HG03175 (cell line): ENCODE measurements at regions not wholly inside any gene's neighbourhood (a gene's known extent, or its start where the extent isn't known, plus 50 kb on each side); places are given as distances from the start of the nearest gene placed in this dataset.

Experiments
- ATAC-seq: cut with Tn5 transposase; IDR thresholded peaks from one replicate; pipeline ENCODE4 v1.9.1; 2021; ENCODE audit warnings: mild to moderate bottlenecking, moderate library complexity; ENCODE audit not compliant: unreplicated experiment

- no peak for ATAC-seq
Measured at GRCh38 chr18:34159691-34160185, 65.0 kb downstream of the NOL4 start.

DNA sequence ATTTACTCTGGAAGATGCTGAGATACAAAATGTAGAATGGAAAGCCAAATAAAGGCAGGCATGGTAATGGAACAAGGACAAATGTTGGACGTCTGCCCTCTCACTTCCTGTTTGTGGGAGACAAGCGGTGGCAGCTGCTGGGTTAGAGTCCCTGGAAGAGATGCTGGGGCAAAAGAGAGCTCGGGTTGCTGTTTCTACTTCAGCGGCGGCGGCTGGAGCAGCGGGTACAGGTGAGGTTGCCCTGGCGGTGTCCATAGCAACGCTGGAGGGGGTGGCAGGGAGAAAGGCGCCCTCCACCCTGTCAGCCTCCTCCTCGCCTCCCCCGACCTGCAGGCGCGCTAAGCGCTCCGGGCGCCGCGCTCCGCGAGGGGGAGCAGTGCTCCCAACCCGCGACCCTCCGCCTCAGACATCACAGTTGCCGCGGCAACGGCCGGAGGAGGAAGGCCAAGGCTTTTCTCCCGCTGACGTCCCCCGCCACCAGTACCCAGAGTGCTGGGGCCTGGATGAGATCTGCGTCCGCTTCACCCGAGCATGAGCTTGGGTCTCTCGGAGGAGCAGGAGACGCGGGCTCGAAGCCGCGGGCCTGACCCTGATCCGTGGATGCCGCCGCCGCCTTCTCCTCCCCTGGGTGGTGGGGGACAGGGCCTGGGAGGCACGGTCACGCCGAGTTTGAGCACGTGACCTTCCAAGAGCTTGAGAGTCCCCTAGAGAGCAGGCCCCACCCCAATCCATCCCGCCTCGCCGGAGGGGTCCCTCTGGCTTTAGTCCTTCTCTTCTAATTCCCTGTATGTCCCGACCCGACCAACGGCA is 65.6 kb downstream of the NOL4 start:
- no peak for ATAC-seq

DNA sequence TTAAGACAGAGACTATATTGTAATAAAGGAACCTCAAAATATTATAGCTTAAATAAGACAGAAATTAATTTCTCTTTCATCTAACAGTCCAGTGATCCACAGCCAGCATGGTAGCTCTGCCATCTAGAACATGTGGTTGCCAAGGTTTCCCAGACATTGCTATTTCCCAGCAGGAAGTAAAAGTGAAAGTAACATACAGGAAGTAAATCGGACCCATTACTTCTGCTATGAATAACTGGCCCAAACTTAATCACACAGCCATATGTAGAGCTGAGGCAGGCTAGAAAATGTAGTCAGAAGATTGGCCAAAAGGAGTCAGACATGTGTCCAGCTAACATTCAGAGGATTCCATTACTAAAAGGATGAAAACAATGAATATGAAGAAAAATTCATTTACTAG is 71.0 kb downstream of the NOL4 start:
- ATAC-seq: peak; percentile 77

DNA sequence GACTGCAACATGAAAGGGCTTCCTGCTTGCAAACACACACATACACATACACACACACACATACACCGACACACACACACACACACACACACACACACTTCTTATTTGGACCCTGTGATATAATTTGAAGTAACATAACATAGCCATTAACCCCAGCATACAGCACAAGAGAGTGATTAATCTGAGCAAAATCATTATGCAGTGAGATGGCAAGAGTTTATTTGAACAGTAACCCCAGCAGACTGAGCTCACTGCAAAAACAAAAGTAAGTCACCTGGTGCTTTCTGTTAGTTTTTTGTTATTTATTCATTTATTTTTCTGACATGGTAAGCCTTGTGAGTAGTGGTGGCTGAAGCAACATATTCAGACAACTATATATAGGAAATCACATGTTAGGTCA is 93.7 kb downstream of the NOL4 start:
- ATAC-seq: no peak

DNA sequence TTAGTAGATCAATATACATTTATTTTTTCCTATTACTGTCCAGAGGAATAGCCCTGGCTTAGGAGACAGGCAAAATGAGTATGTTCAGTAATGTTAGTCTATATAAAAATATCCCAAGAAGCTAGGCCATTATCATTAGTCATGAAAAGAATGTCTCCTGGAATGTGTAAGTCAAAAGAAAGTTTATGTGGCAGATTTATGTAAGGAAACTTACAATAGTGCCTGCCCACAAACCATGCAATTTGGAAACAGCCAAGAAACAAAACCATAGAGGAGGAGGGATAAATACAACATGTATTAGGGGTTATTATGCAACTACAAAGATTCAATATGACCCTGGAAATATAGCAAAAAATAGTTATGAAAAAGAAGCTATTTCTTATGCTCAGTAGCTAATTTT is 96.3 kb downstream of the NOL4 start:
- no peak for ATAC-seq

DNA sequence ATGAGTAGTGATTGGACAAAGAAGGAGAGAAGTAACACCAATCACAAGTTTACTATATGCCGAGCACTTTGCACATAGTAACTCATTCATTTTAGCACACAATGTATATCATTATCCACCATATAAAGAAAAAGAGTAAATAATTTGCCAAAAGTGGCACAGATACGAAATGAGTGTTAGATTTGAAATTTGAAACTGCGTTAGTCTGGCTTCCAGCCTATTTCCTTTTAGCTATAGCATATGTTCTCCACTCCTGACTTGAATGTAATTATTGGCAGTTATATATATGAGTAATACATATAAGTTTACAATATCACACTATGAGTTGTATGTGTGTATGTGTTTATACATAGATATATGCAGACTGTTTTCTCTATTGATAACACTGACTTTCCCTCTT is 98.6 kb downstream of the NOL4 start:
- no peak for ATAC-seq

- peak; percentile 97 for ATAC-seq
Measured at GRCh38 chr18:34122724-34123334, 101.9 kb downstream of the NOL4 start.

DNA sequence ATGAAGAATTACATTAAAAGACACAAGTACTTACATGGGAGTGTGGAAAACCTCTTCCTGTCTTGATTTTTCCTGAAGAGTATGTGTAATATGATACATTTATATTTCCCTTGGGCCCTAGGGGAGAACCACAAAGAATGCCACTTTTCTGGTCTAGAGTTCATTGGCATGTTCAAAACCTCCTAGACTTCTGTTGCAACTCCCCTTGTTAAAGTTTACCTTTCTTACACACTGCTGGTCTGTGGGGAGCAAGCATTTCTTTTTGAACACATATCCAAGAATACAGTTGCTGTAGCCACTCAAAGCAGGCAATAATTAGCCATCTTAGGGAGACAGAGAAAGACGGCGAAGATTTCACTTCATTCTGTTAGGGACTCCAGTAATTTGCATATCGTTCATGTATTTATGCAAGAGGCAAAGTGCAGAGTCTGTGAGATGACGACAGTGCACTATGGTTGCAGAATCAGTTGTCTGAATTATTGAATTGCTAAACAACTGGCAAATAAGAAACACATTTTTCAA is 103.5 kb downstream of the NOL4 start:
- no peak for ATAC-seq

DNA sequence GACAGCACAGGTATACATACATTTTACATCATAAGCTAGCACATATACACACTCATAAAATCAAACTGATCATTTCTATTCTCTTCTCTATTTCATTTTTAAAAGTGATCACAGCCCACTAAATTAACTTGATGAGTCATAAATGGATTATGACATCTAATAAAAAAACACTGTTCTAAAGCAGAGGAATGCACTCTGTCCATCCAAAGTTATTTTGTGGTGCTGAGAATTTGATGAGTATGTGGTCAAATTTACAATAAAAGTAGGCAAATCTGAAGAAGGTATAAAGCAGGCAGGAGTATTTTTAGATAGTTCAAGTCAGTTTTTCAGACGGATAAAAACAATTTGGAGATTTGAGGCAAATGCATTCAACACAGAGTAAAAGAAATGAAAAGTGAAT is 104.4 kb downstream of the NOL4 start:
- ATAC-seq: no peak

GRCh38 chr18:34117319-34117718 is 107.4 kb downstream of the NOL4 start:
- ATAC-seq: no peak

- no peak for ATAC-seq
Measured at GRCh38 chr18:34115409-34116081, 109.2 kb downstream of the NOL4 start.

DNA sequence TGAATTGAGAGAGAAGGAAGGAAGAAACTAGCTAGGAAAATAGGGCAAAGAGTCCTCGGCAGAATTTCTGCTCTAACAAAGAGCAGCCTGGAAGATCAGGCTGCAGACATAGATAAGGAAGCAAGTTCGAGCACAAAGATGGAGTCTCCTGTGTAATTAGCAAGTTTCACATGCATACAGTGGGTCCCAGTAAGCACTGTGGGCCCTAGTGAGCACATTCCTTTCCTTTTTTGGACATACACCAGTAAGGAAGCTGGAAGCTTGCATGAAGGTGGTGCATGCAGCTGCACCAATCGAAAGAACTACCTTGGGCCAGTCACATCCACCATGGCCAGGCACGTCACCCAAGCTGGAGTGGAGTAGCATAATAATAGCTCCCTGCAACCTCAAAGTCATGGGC is 109.7 kb downstream of the NOL4 start:
- ATAC-seq: no peak

DNA sequence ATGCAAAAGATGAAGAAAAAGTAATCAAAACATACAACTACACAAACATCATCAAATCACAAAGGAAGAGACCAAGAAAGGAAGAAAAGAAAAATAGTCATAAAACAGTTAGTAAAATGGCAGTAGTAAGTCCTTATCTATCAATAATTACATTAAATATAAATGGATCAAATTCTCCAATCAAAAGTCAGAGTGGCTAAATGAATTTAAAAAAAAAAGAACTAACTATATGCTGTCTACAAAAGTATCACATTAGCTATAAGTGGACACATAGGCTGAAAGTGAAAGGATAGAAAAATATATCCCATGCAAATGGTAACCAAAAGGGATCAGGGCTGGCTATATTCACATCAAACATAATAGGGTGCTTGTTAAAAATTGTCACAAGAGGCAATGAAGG is 116.5 kb downstream of the NOL4 start:
- ATAC-seq: no peak

GRCh38 chr18:34098109-34098508 is 126.6 kb downstream of the NOL4 start:
- no peak for ATAC-seq

DNA sequence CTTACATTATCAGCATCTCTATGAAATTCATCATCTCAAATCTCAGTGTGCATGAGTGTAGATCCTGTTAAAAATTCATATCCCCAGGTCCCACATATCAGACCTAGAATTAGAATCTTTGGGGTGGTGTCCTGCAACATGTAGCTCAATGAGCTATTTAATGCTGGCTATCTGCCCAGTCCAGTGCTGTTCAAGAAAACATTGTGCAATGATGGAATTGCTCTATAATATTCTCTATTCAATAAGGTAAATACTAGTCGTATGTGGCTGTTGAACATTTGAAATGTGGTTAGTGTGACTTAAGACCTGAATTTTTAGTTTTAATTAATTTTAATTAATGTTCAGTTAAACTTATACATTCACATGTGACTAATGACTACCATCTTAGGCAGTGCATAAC is 127.4 kb downstream of the NOL4 start:
- ATAC-seq: no peak

GRCh38 chr18:34094148-34094547 is 130.6 kb downstream of the NOL4 start:
- no peak for ATAC-seq

- no peak for ATAC-seq
Measured at GRCh38 chr18:34092796-34093195, 131.9 kb downstream of the NOL4 start.

GRCh38 chr18:34086370-34086769 is 138.3 kb downstream of the NOL4 start:
- no peak for ATAC-seq

DNA sequence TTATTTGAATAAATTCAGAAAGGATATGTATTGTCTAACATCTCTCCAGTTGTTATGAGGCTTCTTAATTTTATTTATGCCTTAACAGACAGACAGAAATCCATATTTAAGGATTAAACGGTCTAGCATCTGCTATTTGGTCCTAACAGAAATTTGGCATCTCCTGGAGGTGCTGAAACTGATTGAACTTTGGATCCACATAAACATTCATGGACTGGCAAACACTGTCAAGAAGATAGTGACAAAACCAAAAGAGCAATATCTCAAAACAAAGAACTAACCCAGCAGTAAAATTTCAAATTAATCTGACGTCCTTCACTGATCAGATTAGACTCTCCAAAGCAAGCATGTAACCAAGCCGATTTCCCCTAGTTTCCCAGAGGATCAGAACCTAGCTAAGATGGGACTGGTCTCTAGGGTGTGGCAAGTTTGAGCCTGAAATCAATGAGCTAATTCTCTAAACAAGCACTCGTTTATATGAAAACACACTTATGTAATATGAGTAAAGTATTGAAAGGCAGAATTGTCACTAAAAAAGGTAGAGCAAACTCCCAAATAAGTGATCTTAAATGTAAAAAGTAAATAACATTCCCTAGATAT is 139.5 kb downstream of the NOL4 start:
- no peak for ATAC-seq

DNA sequence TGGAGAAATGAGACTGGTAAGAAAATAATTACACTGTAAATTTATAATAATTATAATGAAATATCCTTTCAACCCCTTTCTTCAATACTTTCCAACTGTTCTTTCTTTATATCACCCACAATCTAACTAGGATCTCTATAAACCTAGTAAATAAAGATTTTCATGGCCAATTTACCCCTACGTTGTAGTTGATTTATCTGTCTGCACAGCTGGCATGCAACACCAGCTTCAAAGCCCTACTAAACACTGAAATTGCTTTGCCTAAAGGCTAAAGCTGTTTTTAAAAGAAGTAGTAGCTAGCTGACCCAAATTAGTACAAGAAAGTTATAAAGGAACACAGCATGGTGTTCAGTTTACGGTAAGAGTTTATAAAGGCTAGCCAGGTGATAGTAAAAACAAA is 140.1 kb downstream of the NOL4 start:
- ATAC-seq: no peak

GRCh38 chr18:34083910-34084535 is 140.7 kb downstream of the NOL4 start:
- ATAC-seq: no peak
